ENCODE measurements at regions not wholly inside any gene's neighbourhood (a gene's known extent, or its start where the extent isn't known, plus 50 kb on each side); places are given as distances from the start of the nearest gene placed in this dataset.
"Not testable (repeated sequence)": the region's sequence is repeated elsewhere in the genome, so short reads cannot be mapped to it uniquely, and the experiment has no call there.

DNA sequence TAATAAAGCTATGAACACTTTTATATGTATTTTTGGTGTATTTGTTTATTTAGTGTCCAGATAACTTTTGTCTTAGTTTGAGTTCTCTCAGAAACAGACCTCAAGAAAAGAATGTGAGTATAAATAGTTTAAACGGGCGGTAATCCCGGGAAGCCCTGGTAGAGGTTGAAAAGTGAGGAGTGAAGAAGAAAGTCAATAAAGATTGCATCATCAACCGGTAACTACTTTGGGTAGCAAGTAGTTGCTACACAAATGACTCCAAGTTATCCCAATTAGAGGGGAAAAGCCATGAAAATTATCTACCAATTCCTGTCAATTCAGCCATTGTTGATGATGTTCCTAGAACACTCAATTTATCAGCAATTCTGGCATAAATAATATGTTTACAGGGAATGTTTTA is 870.3 kb upstream of the RAG2 start:
- DNase-seq (ENCODE audit: low spot score), result no peak

- DNase-seq (ENCODE audit: low spot score), result no peak
These were observed 867.2 kb upstream of the RAG2 start for GRCh38 chr11:37465221-37465620.

DNA sequence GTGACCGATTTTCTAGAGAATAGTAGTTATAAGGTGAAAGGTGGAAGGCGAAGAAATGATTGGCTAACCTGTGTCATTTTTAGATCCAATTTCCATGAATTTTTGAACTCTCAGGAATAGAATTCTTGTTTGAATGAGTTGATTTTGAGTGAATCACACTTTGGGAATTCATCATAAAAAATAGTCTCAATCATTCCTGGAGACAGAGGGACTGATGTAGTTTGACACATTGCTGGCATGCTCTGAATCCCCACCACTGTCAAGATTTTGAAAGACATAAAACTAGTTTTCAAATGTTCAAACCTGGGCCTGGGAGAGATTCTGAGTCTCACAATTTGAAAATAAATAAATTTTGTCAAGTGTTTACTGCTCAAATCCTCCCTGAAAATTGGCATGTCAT is 861.4 kb upstream of the RAG2 start:
- no peak for DNase-seq (ENCODE audit: low spot score)

- DNase-seq (ENCODE audit: low spot score), result no peak
These were observed 858.7 kb upstream of the RAG2 start for GRCh38 chr11:37456746-37457145.

DNA sequence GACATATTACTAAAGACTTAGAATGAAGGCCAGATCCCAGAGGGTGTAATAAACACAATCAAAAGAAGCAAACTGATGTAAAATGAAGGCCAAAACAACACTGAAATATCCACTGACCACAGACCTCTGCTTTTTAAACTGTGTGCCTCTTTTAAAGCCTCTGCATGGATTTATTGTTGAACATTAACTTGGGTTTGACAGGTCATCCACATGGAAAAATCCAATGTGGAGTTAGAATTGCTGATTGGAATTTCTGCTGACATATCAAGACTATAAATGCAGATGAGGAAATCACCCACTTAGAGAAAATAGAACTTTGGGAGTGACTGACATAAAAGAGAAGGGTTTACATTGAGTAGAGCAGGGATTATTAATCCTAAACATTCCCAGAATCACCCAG is 853.9 kb upstream of the RAG2 start:
- DNase-seq (ENCODE audit: low spot score), result no peak

- no peak for DNase-seq (ENCODE audit: low spot score)
These were observed 852.6 kb upstream of the RAG2 start for GRCh38 chr11:37450613-37451012.

DNA sequence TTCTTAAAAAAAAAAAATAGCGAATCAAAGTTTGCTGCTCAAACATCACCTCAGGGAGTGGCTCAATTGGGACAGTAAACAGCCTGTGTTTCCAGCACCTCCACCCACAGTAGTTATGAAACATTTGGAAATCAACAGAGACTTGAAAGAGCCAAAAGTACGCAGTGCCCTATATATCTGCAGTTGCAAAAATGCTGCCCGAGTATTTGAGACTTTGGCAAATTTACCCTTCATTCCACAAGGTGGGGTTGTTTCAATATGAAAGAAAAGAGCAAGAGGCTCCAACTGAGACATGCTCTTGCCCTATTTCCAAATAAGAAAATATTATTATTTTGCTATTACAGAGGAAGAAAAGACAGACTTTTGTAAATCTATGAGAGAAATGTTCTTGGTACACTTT is 851.1 kb upstream of the RAG2 start:
- DNase-seq (ENCODE audit: low spot score), result no peak

- DNase-seq (ENCODE audit: low spot score), result no peak
These were observed 844.5 kb upstream of the RAG2 start for GRCh38 chr11:37442576-37442975.

DNA sequence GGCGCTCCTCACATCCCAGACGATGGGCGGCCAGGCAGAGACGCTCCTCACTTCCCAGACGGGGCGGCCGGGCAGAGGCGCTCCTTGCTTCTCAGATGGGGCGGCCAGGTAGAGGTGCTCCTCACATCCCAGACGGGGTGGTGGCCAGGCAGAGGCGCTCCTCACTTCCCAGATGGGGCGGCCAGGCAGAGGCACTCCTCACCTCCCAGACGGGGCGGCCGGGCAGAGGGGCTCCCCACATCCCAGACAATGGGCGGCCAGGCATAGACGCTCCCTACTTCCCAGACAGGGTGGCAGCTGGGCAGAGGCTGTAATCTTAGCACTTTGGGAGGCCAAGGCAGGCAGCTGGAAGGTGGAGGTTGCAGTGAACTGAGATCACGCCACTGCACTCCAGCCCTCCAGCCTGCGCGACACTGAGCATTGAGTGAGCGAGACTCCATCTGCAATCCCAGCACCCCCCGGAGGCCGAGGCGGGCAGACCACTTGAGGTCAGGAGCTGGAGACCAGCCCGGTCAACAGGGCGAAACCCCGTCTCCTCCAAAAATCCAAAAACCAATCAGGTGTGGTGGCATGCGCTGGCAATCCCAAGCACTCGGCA is 833.7 kb upstream of the RAG2 start:
- not testable (repeated sequence) for DNase-seq (ENCODE audit: low spot score)

- DNase-seq (ENCODE audit: low spot score), result not testable (repeated sequence)
These were observed 833.1 kb upstream of the RAG2 start for GRCh38 chr11:37430966-37431632.

DNA sequence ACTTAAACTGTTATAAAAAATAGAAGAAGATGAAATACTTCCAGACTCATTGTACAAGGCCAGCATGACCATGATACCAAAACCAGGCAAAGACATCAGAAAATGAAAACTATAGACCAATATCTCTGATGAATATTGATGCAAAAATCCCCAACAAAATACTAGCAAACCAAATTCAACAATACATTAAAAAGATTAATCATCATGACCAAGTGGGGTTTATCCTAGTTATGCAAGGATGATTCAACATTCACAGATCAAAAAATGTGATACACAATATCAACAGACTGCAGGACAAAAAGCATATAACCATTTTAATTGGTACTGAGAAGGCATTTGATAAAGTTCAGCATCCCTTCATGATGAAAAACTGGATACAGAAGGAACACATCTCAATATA is 824.5 kb upstream of the RAG2 start:
- DNase-seq (ENCODE audit: low spot score), result no peak

DNA sequence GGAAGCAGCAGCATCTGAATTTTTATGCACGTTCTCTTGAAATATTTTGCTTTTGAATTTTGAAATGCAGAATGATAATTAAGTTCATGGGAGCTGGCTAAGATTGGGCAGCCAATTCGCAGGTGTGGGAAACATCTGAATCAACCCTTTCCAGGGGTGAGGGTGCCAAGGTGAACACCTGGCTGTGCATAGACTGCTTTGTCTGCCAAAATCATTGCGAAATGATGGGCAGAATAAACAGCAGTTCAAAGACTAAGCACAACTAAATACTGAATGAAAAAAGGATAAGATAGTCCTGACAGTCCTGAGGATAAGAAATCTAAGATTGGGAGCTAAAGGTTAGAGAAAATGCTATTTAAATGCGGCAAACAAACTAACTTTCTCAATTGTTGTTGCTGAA is 813.3 kb upstream of the RAG2 start:
- DNase-seq (ENCODE audit: low spot score), result no peak

GRCh38 chr11:37409124-37409523 is 811.1 kb upstream of the RAG2 start:
- no peak for DNase-seq (ENCODE audit: low spot score)

GRCh38 chr11:37407461-37407860 is 809.4 kb upstream of the RAG2 start:
- no peak for DNase-seq (ENCODE audit: low spot score)

DNA sequence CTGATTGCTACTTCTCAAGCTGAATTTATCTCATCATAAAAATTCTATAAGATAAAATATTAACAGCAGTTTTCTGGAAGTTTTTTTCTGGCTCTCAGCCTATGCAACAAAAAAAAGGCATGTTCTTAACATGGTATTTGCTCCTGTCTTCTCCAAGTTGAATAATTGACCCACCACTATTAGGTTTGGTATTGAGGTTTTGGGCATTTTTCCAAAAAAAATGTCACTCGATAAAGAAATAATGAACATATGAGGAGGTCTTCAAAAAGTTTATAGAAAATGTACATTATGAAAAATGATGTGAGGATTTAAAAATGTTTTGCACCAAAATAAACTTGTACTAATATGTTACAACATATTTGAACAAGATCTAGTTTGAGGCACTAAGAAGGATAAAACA is 808.6 kb upstream of the RAG2 start:
- no peak for DNase-seq (ENCODE audit: low spot score)

GRCh38 chr11:37404231-37404630 is 806.2 kb upstream of the RAG2 start:
- no peak for DNase-seq (ENCODE audit: low spot score)

DNA sequence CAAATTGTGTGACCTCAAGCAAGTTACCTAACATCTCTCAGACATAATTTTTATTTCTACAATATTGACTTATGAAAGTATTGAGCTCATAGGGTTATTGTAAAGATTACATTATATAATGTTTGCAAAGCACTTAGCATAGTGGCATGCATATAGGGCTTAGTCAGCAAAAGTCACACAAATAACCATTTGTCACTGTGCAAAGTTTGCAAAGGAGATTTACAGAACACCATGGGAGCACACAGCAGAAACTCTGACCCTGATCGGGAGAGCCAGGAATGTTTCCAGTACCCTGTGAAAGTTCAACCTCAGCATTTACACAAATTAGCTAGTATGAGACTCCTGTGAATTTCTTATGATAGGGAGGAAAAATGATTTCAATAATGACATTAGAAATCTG is 804.6 kb upstream of the RAG2 start:
- no peak for DNase-seq (ENCODE audit: low spot score)

- no peak for DNase-seq (ENCODE audit: low spot score)
These were observed 796.3 kb upstream of the RAG2 start for GRCh38 chr11:37394236-37394870.

GRCh38 chr11:37391615-37392014 is 793.6 kb upstream of the RAG2 start:
- DNase-seq (ENCODE audit: low spot score), result no peak

- no peak for DNase-seq (ENCODE audit: low spot score)
These were observed 792.6 kb upstream of the RAG2 start for GRCh38 chr11:37390576-37391083.

GRCh38 chr11:37378958-37379357 is 780.9 kb upstream of the RAG2 start:
- DNase-seq (ENCODE audit: low spot score), result no peak

GRCh38 chr11:37372667-37373066 is 774.6 kb upstream of the RAG2 start:
- no peak for DNase-seq (ENCODE audit: low spot score)
